ENCODE measurements at regions not wholly inside any gene's neighbourhood (a gene's known extent, or its start where the extent isn't known, plus 50 kb on each side); places are given as distances from the start of the nearest gene placed in this dataset.

- WGBS, 2 experiments (ENCODE audit: insufficient coverage in 2 of 2) = 87 to 89% methylated on average over 1 of the region's 2 CpGs
- H3K4me3 ChIP-seq (ENCODE audit: extremely low read depth, insufficient read depth, low read length, poor library complexity, severe bottlenecking) = no peak overlapping the region
- H3K27ac ChIP-seq (ENCODE audit: low read depth, low read length, severe bottlenecking) = no peak overlapping the region
- peaks cover 7% of the 10 kb centered on the region for H3K36me3 ChIP-seq (ENCODE audit: control insufficient read depth, insufficient read depth, low read length)
- peaks cover 41% of the 10 kb centered on the region for H3K4me1 ChIP-seq (ENCODE audit: control insufficient read depth, insufficient read depth, low read length, poor library complexity, severe bottlenecking)
- H3K9me3 ChIP-seq (ENCODE audit: control insufficient read depth, low read length) = no peaks in the 10 kb centered on the region
These were observed 177.3 kb downstream of the FGF1 start for GRCh38 chr5:142508591-142508990.

- Histone ChIP-seq H3K27ac (ENCODE audit: low read depth, low read length, severe bottlenecking) (no peak overlapping the region), H3K36me3 (ENCODE audit: control insufficient read depth, insufficient read depth, low read length) (peaks cover 7% of the 10 kb centered on the region), H3K4me3 (ENCODE audit: extremely low read depth, insufficient read depth, low read length, poor library complexity, severe bottlenecking) (no peak overlapping the region), H3K9me3 (ENCODE audit: control insufficient read depth, low read length) (no peaks in the 10 kb centered on the region), H3K4me1 (ENCODE audit: control insufficient read depth, insufficient read depth, low read length, poor library complexity, severe bottlenecking) (peaks cover 38% of the 10 kb centered on the region)
- 89 to 96% methylated on average over 18 of the region's 21 CpGs for WGBS, 2 experiments (ENCODE audit: insufficient coverage in 2 of 2)
These were observed 178.1 kb downstream of the FGF1 start for GRCh38 chr5:142507531-142508372.

GRCh38 chr5:142506756-142507155 lies 179.1 kb downstream of the FGF1 start:
- peaks cover 7% of the 10 kb centered on the region for H3K36me3 ChIP-seq (ENCODE audit: control insufficient read depth, insufficient read depth, low read length)
- WGBS, 2 experiments (ENCODE audit: insufficient coverage in 2 of 2) = 92% methylated on average over 2 of the region's 4 CpGs; no CpG with 5 or more reads in 1 of the 2 experiments
- no peaks in the 10 kb centered on the region for H3K9me3 ChIP-seq (ENCODE audit: control insufficient read depth, low read length)
- H3K27ac ChIP-seq (ENCODE audit: low read depth, low read length, severe bottlenecking) = no peak overlapping the region
- H3K4me3 ChIP-seq (ENCODE audit: extremely low read depth, insufficient read depth, low read length, poor library complexity, severe bottlenecking) = no peak overlapping the region
- peaks cover 32% of the 10 kb centered on the region for H3K4me1 ChIP-seq (ENCODE audit: control insufficient read depth, insufficient read depth, low read length, poor library complexity, severe bottlenecking)

- Histone ChIP-seq H3K27ac (ENCODE audit: low read depth, low read length, severe bottlenecking) (no peak overlapping the region), H3K4me1 (ENCODE audit: control insufficient read depth, insufficient read depth, low read length, poor library complexity, severe bottlenecking) (peaks cover 32% of the 10 kb centered on the region), H3K36me3 (ENCODE audit: control insufficient read depth, insufficient read depth, low read length) (peaks cover 7% of the 10 kb centered on the region), H3K9me3 (ENCODE audit: control insufficient read depth, low read length) (no peaks in the 10 kb centered on the region), H3K4me3 (ENCODE audit: extremely low read depth, insufficient read depth, low read length, poor library complexity, severe bottlenecking) (no peak overlapping the region)
- 86% methylated on average over 1 of the region's 1 CpG; no CpG with 5 or more reads in 1 of the 2 experiments for WGBS, 2 experiments (ENCODE audit: insufficient coverage in 2 of 2)
These were observed 179.8 kb downstream of the FGF1 start for GRCh38 chr5:142506046-142506445.

GRCh38 chr5:142501890-142502289 lies 177.1 kb upstream of the SPRY4 start:
- Histone ChIP-seq H3K36me3 (ENCODE audit: control insufficient read depth, insufficient read depth, low read length) (no peaks in the 10 kb centered on the region), H3K9me3 (ENCODE audit: control insufficient read depth, low read length) (no peaks in the 10 kb centered on the region), H3K4me3 (ENCODE audit: extremely low read depth, insufficient read depth, low read length, poor library complexity, severe bottlenecking) (no peak overlapping the region), H3K27ac (ENCODE audit: low read depth, low read length, severe bottlenecking) (no peak overlapping the region), H3K4me1 (ENCODE audit: control insufficient read depth, insufficient read depth, low read length, poor library complexity, severe bottlenecking) (peaks cover 8% of the 10 kb centered on the region)
- WGBS, 2 experiments (ENCODE audit: insufficient coverage in 2 of 2) = 67 to 69% methylated on average over 2 of the region's 3 CpGs

- no peaks in the 10 kb centered on the region for H3K9me3 ChIP-seq (ENCODE audit: control insufficient read depth, low read length)
- 91 to 100% methylated on average over 1 to 2 of the region's 3 CpGs for WGBS, 2 experiments (ENCODE audit: insufficient coverage in 2 of 2)
- no peaks in the 10 kb centered on the region for H3K36me3 ChIP-seq (ENCODE audit: control insufficient read depth, insufficient read depth, low read length)
- no peaks in the 10 kb centered on the region for H3K4me1 ChIP-seq (ENCODE audit: control insufficient read depth, insufficient read depth, low read length, poor library complexity, severe bottlenecking)
- no peak overlapping the region for H3K4me3 ChIP-seq (ENCODE audit: extremely low read depth, insufficient read depth, low read length, poor library complexity, severe bottlenecking)
- no peak overlapping the region for H3K27ac ChIP-seq (ENCODE audit: low read depth, low read length, severe bottlenecking)
These were observed 175.5 kb upstream of the SPRY4 start for GRCh38 chr5:142500227-142500905.

GRCh38 chr5:142499591-142500226 lies 174.9 kb upstream of the SPRY4 start:
- Histone ChIP-seq H3K9me3 (ENCODE audit: control insufficient read depth, low read length) (no peaks in the 10 kb centered on the region), H3K4me1 (ENCODE audit: control insufficient read depth, insufficient read depth, low read length, poor library complexity, severe bottlenecking) (no peaks in the 10 kb centered on the region), H3K36me3 (ENCODE audit: control insufficient read depth, insufficient read depth, low read length) (no peaks in the 10 kb centered on the region), H3K27ac (ENCODE audit: low read depth, low read length, severe bottlenecking) (no peak overlapping the region), H3K4me3 (ENCODE audit: extremely low read depth, insufficient read depth, low read length, poor library complexity, severe bottlenecking) (no peak overlapping the region)
- 84 to 93% methylated on average over 5 of the region's 6 CpGs for WGBS, 2 experiments (ENCODE audit: insufficient coverage in 2 of 2)

- H3K4me1 ChIP-seq (ENCODE audit: control insufficient read depth, insufficient read depth, low read length, poor library complexity, severe bottlenecking) = no peaks in the 10 kb centered on the region
- 97% methylated on average over 3 of the region's 3 CpGs for WGBS, 2 experiments (ENCODE audit: insufficient coverage in 2 of 2)
These were observed 173.5 kb upstream of the SPRY4 start for GRCh38 chr5:142498298-142498697.

GRCh38 chr5:142495531-142495930 lies 170.7 kb upstream of the SPRY4 start:
- WGBS, 2 experiments (ENCODE audit: insufficient coverage in 2 of 2) = 83% methylated on average over 1 of the region's 2 CpGs; no CpG with 5 or more reads in 1 of the 2 experiments

More at GRCh38 chr5:142498298-142498697, 173.5 kb upstream of the SPRY4 start:
- Histone ChIP-seq H3K36me3 (ENCODE audit: control insufficient read depth, insufficient read depth, low read length) (no peaks in the 10 kb centered on the region), H3K4me3 (ENCODE audit: extremely low read depth, insufficient read depth, low read length, poor library complexity, severe bottlenecking) (no peak overlapping the region), H3K27ac (ENCODE audit: low read depth, low read length, severe bottlenecking) (no peak overlapping the region), H3K9me3 (ENCODE audit: control insufficient read depth, low read length) (no peaks in the 10 kb centered on the region)

GRCh38 chr5:142493875-142494518 lies 169.2 kb upstream of the SPRY4 start:
- Histone ChIP-seq H3K4me3 (ENCODE audit: extremely low read depth, insufficient read depth, low read length, poor library complexity, severe bottlenecking) (no peak overlapping the region), H3K27ac (ENCODE audit: low read depth, low read length, severe bottlenecking) (no peak overlapping the region), H3K36me3 (ENCODE audit: control insufficient read depth, insufficient read depth, low read length) (no peaks in the 10 kb centered on the region), H3K9me3 (ENCODE audit: control insufficient read depth, low read length) (no peaks in the 10 kb centered on the region), H3K4me1 (ENCODE audit: control insufficient read depth, insufficient read depth, low read length, poor library complexity, severe bottlenecking) (peaks cover 22% of the 10 kb centered on the region)
- 93 to 96% methylated on average over 3 to 5 of the region's 9 CpGs for WGBS, 2 experiments (ENCODE audit: insufficient coverage in 2 of 2)

More at GRCh38 chr5:142495531-142495930, 170.7 kb upstream of the SPRY4 start:
- Histone ChIP-seq H3K4me3 (ENCODE audit: extremely low read depth, insufficient read depth, low read length, poor library complexity, severe bottlenecking) (no peak overlapping the region), H3K9me3 (ENCODE audit: control insufficient read depth, low read length) (no peaks in the 10 kb centered on the region), H3K27ac (ENCODE audit: low read depth, low read length, severe bottlenecking) (no peak overlapping the region), H3K4me1 (ENCODE audit: control insufficient read depth, insufficient read depth, low read length, poor library complexity, severe bottlenecking) (peaks cover 20% of the 10 kb centered on the region), H3K36me3 (ENCODE audit: control insufficient read depth, insufficient read depth, low read length) (no peaks in the 10 kb centered on the region)
